HepG2 (cell line): ENCODE measurements at regions not wholly inside any gene's neighbourhood (a gene's known extent, or its start where the extent isn't known, plus 50 kb on each side); places are given as distances from the start of the nearest gene placed in this dataset.

Experiments used
- ATAC-seq: fragments of 200-7000 bp; cut with Tn5 transposase; 3 replicates; pipeline ENCODE4 v1.9.1; 2020; ENCODE audit warnings: mild to moderate bottlenecking, moderate library complexity
- BruUV-seq: library from RNA; stranded (reverse); fragments of 400-500 nt; replicated peaks from 2 replicates; lab custom pipeline; 2021; lab: Mats Ljungman, UMichigan
- CTCF ChIA-PET: fragments of 300-600 bp; formaldehyde crosslinking; extraction: SDS; loops from one replicate; lab custom pipeline; 2021; ENCODE audit warnings: low total read pairs, inconsistent platforms, low intra/inter-chr PET ratio; lab: Yijun Ruan, JAX
- POLR2A ChIA-PET: fragments of 350-600 bp; sonication (Branson Sonifier 250); formaldehyde crosslinking; loops from one replicate; lab custom pipeline; 2020; ENCODE audit warnings: antibody characterized with exemption, inconsistent platforms; lab: Yijun Ruan, JAX
- DNase-seq: peaks from one replicate; pipeline ENCODE4 v3.0.0-alpha.2; 2015; ENCODE audit warnings: low spot score
- FAIRE-seq: peaks from 3 replicates; lab custom pipeline; 2011; peaks lifted over from hg19 to GRCh38; lab: Jason Lieb, UNC
- H2AFZ ChIP-seq: one replicate; pipeline ENCODE4 v1.6.1; 2011; ENCODE audit warnings: low read length, inconsistent platforms
- H3K27ac ChIP-seq: fragments of 300-600 bp; 3 replicates; pipeline ENCODE4 v1.8.0; 2011; ENCODE audit warnings: mixed run types, mild to moderate bottlenecking, mixed read lengths, low read length, inconsistent platforms; ENCODE audit not compliant: insufficient read depth; ENCODE audit errors: extremely low read length
- H3K27me3 ChIP-seq, 2 experiments: fragments of 200-600 bp in 1 of 2; 2 replicates in 1 of 2; 3 replicates in 1 of 2; pipeline versions ENCODE4 v1.6.0 to v1.8.0; 2011; ENCODE audit warnings: low read length in 2 of 2, mild to moderate bottlenecking in 2 of 2, moderate library complexity in 2 of 2, inconsistent platforms in 1 of 2; ENCODE audit not compliant: insufficient read depth in 2 of 2, control insufficient read depth in 1 of 2
- H3K36me3 ChIP-seq, 2 experiments: fragments of 200-600 bp in 1 of 2; replicated peaks in 1 of 2; 2 replicates in 1 of 2; 3 replicates in 1 of 2; pipeline versions ENCODE4 v1.5.1 to v1.8.0; 2011; ENCODE audit warnings: low read length in 2 of 2, inconsistent platforms in 1 of 2; ENCODE audit not compliant: insufficient read depth in 2 of 2, control insufficient read depth in 1 of 2
- H3K4me1 ChIP-seq: 2 replicates; pipeline ENCODE4 v1.5.1; 2012; ENCODE audit warnings: low read length, inconsistent platforms; ENCODE audit not compliant: insufficient read depth
- H3K4me2 ChIP-seq: 2 replicates; pipeline ENCODE4 v1.6.0; 2011; ENCODE audit warnings: low read depth, low read length, inconsistent platforms
- H3K4me3 ChIP-seq, 3 experiments: fragments of 200-600 bp in 1 of 3; sonication (generic), shearing (Covaris generic) in 1 of 3; replicated peaks in 1 of 3; 2 replicates each; pipeline ENCODE4 v1.5.1; 2011 to 2016; ENCODE audit warnings: low read length in 3 of 3, inconsistent platforms in 2 of 3, low read depth in 2 of 3, mild to moderate bottlenecking in 2 of 3, control low read depth in 1 of 3, mixed read lengths in 1 of 3; ENCODE audit not compliant: insufficient read depth in 1 of 3
- H3K79me2 ChIP-seq: one replicate; pipeline ENCODE4 v1.6.1; 2011; ENCODE audit warnings: low read length, inconsistent platforms; ENCODE audit not compliant: insufficient read depth
- H3K9ac ChIP-seq: 2 replicates; pipeline ENCODE4 v1.6.0; 2011; ENCODE audit warnings: mild to moderate bottlenecking, low read depth, low read length, inconsistent platforms; ENCODE audit not compliant: insufficient read depth
- H3K9me3 ChIP-seq: 2 replicates; pipeline ENCODE4 v1.5.1; 2012; ENCODE audit warnings: mild to moderate bottlenecking, low read length
- H4K20me1 ChIP-seq: 2 replicates; pipeline ENCODE4 v1.6.0; 2011; ENCODE audit warnings: inconsistent platforms, mild to moderate bottlenecking, low read length, moderate library complexity; ENCODE audit not compliant: insufficient read depth
- AGO2 ChIP-seq: fragments of 200-400 bp; formaldehyde crosslinking; optimal IDR thresholded peaks from 2 replicates; pipeline ENCODE3; 2017; ENCODE audit warnings: mild to moderate bottlenecking, low read depth, low read length, moderate library complexity
- HNF4A ChIP-seq: sonication (generic); formaldehyde crosslinking; IDR thresholded peaks from 2 replicates; pipeline ENCODE4 v1.4.0; 2020; ENCODE audit warnings: missing genetic modification reagents
- LRRFIP1 ChIP-seq: sonication (generic); formaldehyde crosslinking; conservative IDR thresholded peaks from 2 replicates; pipeline ENCODE4 v1.4.0; 2020; ENCODE audit warnings: missing genetic modification reagents
- MAFK ChIP-seq, 2 experiments: IDR thresholded peaks in 1 of 2; conservative IDR thresholded peaks in 1 of 2; 2 replicates each; pipeline ENCODE4 v1.6.1; 2011; ENCODE audit warnings: improper control_type of control experiment in 2 of 2, low read length in 2 of 2
- PRDM4 ChIP-seq: sonication (generic); formaldehyde crosslinking; IDR thresholded peaks from 2 replicates; pipeline ENCODE4 v1.9.0; 2021; ENCODE audit warnings: missing genetic modification reagents, borderline replicate concordance
- REPIN1 ChIP-seq: sonication (generic); formaldehyde crosslinking; IDR thresholded peaks from 2 replicates; pipeline ENCODE4 v1.8.0; 2022; ENCODE audit warnings: missing genetic modification reagents, low read depth, mild to moderate bottlenecking, borderline replicate concordance
- SKI ChIP-seq: fragments of 450-650 bp; IDR thresholded peaks from one replicate; pipeline ENCODE4 v1.6.1; 2018; ENCODE audit warnings: mild to moderate bottlenecking; ENCODE audit not compliant: partially characterized antibody
- ZBTB4 ChIP-seq: sonication (generic); formaldehyde crosslinking; IDR thresholded peaks from 2 replicates; pipeline ENCODE4 v1.4.0; 2020; ENCODE audit warnings: missing genetic modification reagents, mild to moderate bottlenecking, borderline replicate concordance
- ZFP36 ChIP-seq: fragments of 150-350 bp; IDR thresholded peaks from 2 replicates; pipeline ENCODE4 v1.6.1; 2018; ENCODE audit warnings: borderline replicate concordance, low read length, low read depth; ENCODE audit not compliant: partially characterized antibody
- ZNF446 ChIP-seq: sonication (generic); formaldehyde crosslinking; IDR thresholded peaks from 2 replicates; pipeline ENCODE4 v1.5.0; 2020; ENCODE audit warnings: mild to moderate bottlenecking, missing genetic modification reagents
- ZNF83 ChIP-seq: sonication (generic); formaldehyde crosslinking; IDR thresholded peaks from 2 replicates; pipeline ENCODE4 v1.4.0; 2020; ENCODE audit warnings: missing genetic modification reagents, mild to moderate bottlenecking, borderline replicate concordance
- ZUFSP ChIP-seq: sonication (generic); formaldehyde crosslinking; IDR thresholded peaks from 2 replicates; pipeline ENCODE4 v1.9.0; 2021; ENCODE audit warnings: missing genetic modification reagents, mild to moderate bottlenecking, borderline replicate concordance
- in situ Hi-C: cut with HindIII; loops from 2 replicates; pipeline ENCODE4 v1.10.0; 2017; ENCODE audit warnings: low pct_unique_long_range_greater_than_20kb; ENCODE audit not compliant: extremely low pct_ligation_motif_present
- intact Hi-C: fragments of 100-400 bp; cut with micrococcal nuclease; formaldehyde crosslinking; loops from one replicate; pipeline ENCODE4 v1.10.0; 2022; ENCODE audit not compliant: unreplicated experiment

- Histone ChIP-seq H3K27me3 (no peaks in the 10 kb centered on the region; a peak in 1 of 5 replicates), H3K36me3 (no peaks in the 10 kb centered on the region), H3K27ac (no peak overlapping the region), H4K20me1 (no peaks in the 10 kb centered on the region), H3K9ac (no peak overlapping the region), H3K4me3 (no peak overlapping the region), H2AFZ (no peak overlapping the region), H3K4me2 (no peak overlapping the region), H3K4me1 (no peaks in the 10 kb centered on the region), H3K9me3 (no peaks in the 10 kb centered on the region), H3K79me2 (no peaks in the 10 kb centered on the region)
- CTCF ChIA-PET, result no interaction called here
- BruUV-seq, result no TSS peak
- TF ChIP-seq HNF4A (CRISPR knock-in tag) (no peak), LRRFIP1 (CRISPR knock-in tag) (no peak), SKI (no peak), REPIN1 (no peak), ZBTB4 (CRISPR knock-in tag) (no peak), ZNF446 (CRISPR knock-in tag) (no peak), MAFK (conservative IDR thresholded peaks at IDR 0.05 in 1 of 2, IDR thresholded peaks at IDR 0.05 in 1 of 2; ENCODE audit: low read length in 2 of 2) (no peak), ZUFSP (no peak), ZFP36 (no peak), PRDM4 (no peak), ZNF83 (CRISPR knock-in tag) (no peak), AGO2 (no peak)
- ATAC-seq (no peak), DNase-seq (no peak), FAIRE-seq (no peak)
- intact Hi-C loops, result no loop called here
- POLR2A ChIA-PET, result no interaction called here
- in situ Hi-C loops, result no loop called here
Measured at GRCh38 chr5:53394808-53395207, 85.6 kb upstream of the FST start.
